Fibroblast of skin of scalp (primary cell): ENCODE measurements at regions not wholly inside any gene's neighbourhood (a gene's known extent, or its start where the extent isn't known, plus 50 kb on each side); places are given as distances from the start of the nearest gene placed in this dataset.
"Not testable (repeated sequence)": the region's sequence is repeated elsewhere in the genome, so short reads cannot be mapped to it uniquely, and the experiment has no call there.

Experiments
- DNase-seq: peaks from one replicate; pipeline ENCODE4 v3.0.0-alpha.2; 2013

DNA sequence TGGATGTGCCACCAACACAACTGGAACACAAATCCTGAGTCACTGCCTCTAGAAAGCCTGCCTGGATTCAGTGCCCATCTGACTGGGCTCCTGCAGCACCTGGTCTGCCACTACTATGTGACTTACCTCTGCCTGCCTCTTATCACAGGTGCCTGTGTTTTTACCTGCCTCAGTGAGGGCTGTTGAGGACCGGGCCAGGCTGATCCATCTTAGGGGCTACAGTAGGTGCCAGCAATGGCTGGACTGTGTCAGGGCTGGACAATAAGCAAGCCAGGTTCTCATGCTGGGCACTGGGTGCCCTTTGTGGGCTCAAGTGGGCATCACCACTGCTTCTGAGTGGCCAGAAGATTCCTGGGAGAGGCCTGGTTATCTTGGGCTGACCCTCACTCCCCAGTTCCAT lies 948.6 kb upstream of the TPTE start:
- not testable (repeated sequence) for DNase-seq

DNA sequence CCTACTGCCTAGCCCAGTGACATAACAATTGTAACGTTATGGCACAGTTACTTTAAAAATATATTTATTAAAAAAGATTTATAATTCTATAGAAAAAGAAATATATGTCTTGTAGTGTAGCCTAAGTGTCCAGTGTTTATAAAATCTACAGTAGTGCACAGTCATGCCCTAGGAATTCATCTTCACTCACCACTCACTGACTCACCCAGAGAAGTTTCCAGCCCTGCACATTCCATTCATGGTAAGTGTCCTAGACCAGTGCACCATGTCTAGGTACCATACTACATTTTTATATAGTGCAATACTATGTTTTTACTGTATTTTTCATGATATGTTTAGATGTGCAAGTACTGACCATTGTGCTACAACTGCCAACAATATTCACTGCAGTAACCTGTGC lies 947.9 kb upstream of the TPTE start:
- DNase-seq: not testable (repeated sequence)

DNA sequence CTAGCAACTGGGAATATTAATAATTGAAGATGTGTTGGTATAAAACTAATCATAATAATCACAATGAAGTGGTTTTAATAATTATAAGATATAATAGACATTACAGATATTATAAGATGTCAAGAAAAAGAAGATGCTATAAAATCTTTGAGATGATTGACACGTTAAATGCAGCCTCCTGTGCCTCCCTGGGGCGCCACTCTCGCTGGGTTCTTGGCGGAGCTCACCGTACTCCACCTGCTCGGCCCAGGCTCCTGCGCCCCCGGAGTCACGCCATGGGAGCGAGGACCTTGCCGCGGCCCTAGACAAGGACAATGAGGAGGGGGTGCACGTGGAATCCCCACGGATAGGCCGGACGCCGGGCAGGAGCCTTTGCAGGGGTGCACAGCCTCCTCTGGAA lies 942.1 kb upstream of the TPTE start:
- DNase-seq: not testable (repeated sequence)

DNA sequence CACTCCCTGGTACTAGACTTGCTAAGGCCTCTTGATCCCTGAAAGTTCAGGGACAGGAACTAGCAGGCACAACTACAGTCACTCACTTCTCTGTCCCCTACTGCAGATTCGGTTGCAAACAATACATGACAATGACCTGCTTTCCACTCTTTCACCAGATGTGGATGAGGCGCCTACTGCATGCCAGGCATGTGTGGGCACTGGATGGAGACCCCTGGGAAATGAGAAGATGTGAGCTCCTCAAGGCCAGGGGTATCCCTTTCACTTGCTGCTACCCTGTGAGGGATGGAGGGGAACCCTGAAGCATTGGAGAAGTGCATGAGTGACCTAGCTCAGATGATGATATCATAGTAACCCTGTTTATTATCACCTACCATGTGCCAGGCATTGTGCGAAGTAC lies 933.4 kb upstream of the TPTE start:
- DNase-seq: not testable (repeated sequence)

DNA sequence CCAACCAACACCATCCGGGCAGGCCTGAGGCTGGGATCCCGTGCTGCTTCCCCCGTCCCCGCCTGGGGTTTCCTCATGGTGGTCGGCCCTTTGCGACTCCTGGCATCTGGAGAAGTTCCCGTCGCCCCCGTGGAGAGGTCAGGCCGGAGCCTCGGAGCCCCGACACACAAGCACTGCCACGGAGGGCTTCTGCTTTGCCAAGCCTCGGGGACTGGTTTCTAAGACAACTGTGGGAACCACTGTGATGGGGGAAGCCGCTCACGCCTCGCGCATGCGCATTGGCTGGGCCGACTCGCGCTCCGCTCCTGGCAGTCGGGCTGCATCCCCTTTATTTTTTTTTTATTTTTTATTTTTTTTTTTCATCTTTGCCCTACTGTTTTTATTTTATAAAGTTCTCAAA lies 928.8 kb upstream of the TPTE start:
- not testable (repeated sequence) for DNase-seq

DNA sequence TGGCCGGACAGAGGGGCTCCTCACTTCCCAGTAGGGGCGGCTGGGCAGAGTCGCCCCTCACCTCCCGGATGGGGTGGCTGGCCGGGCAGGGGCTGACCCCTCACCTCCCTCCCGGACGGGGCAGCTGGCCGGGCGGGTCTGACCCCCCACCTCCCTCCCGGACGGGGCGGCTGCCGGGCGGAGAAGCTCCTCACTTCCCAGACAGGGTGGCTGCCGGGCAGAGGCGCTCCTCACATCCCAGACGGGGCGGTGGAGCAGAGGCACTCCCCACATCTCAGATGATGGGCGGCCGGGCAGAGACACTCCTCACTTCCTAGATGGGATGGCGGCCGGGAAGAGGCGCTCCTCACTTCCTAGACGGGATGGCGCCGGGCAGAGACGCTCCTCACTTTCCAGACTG lies 927.7 kb upstream of the TPTE start:
- DNase-seq: not testable (repeated sequence)

DNA sequence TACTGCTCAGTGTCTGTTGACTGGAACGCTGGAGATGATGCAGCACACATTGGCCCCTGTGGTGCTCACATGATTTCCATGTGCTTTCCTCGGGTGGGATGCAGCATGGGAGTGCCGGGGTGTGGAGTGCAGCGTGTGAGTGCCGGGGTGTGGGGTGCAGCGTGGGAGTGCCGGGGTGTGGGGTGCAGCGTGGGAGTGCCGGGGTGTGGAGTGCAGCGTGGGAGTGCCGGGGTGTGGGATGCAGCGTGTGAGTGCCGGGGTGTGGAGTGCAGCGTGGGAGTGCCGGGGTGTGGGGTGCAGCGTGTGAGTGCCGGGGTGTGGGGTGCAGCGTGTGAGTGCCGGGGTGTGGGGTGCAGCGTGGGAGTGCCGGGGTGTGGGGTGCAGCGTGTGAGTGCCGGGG lies 907.4 kb upstream of the TPTE start:
- DNase-seq: not testable (repeated sequence)

DNA sequence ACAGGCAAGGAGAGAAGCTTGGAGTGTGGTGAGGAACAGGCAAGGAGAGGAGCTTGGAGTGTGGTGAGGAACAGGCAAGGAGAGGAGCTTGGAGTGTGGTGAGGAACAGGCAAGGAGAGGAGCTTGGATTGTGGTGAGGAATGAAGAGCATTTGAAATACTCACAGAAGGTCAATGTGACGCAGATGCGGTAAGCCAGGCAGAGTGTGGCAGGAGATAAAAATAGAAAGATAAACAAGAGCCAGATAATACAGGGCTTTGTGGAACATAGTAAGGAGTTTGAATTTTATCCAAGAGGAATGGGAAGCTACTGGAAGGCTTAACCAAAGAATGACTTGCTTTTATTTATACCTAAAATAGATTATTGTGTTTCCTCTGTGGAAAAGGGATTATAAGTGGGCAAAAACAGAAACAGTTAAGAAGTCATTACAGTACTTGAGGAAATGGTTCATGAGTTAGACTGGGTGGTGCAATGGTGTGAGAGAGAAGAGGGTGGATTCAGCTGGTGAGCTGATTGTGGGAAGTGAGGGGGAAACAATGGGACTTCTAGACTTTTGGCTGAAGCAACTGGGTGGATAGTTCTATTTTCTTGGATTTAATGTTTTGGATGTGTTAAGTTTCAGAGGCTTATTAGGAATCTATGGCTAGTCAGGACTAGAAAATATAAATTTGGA lies 900.1 kb upstream of the TPTE start:
- not testable (repeated sequence) for DNase-seq

DNA sequence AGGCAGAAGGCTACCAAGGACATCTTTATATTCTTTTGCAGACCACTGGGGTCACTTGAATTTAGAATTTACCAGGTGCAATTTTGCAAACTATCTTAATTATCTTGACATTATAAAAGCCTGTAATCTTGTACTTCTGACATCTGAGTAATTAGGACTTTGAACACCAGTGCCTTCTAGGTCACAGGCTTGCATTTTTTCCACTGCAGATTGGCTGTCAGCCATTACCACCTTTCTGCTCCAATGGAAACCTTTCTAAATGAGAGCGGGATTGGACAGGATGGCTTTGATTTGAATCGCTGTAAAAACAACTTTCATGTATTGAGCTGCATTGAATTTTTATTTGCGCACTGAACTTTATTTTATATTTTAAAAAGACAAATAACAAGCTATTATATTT lies 893.3 kb upstream of the TPTE start:
- not testable (repeated sequence) for DNase-seq

DNA sequence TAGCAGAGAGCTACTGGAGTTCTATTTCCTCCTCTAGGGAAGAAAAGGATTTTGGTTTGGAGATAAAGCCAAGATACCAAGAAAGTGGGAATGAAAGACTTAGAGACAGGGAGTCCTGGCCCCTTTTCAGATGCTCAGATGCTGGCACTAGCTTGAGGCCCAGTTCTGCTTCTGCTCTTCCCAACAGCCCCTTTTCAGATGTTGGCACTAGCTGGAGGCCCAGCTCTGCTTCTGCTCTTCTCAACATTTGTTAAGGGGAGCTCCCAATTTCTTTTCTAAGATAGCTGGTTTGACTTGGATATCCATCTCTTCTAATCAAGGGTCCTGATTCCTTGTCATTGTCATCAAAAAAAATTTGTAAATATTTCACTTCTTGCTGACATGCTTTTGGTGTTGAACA lies 874.0 kb upstream of the TPTE start:
- DNase-seq: not testable (repeated sequence)

DNA sequence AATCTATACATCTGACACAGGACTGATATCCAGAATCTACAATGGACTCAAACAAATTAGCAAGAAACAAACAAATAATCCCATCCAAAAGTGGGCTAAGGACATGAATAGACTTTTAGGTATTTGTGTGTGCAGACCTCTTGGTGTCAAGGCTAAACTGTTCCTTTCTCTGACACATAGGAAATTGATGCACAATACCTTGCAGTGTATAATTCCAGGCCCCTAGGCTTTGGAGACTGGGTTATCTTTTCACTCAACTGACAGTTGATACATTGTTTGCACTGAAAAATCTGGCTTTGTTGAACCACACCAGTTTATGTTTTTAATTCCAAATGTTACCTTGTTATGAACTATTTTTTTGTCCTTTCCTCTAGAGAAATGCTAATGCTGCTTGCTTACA lies 873.1 kb upstream of the TPTE start:
- not testable (repeated sequence) for DNase-seq

DNA sequence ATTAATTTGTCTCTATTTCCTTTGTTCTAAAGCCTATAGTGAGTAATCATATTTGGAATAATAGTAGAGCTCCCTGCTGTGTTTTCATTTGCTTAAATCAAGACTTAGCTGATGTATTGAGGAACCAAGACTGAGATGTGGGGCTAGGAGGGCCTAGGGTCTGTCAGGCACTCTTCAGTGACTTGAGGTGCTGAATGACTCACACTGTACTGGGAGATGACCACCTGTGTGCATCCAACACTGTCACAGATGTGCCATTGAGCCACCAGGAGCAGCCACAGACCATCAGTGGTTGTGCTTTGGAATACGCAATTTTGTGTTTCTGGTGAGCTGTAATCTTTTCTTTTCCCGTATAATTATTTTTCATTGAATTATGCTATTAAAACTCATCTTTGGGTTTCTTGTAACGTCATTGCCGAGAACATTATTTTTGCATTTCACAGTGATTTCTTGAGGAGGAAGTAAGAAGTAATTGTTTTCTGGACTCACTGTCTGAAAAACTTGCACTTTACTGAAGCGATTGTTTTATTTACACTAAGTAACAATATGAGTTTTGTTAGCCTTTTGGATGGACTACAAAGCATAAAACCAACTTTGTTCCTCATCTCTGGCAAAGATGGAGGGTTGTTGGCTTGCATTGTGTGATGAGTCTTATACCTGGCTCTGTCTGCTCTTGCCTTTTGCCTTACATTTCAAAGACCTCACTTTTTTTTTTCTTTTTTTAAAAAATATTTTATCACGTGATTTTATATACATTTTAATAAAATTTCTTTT lies 872.2 kb upstream of the TPTE start:
- DNase-seq: not testable (repeated sequence)

DNA sequence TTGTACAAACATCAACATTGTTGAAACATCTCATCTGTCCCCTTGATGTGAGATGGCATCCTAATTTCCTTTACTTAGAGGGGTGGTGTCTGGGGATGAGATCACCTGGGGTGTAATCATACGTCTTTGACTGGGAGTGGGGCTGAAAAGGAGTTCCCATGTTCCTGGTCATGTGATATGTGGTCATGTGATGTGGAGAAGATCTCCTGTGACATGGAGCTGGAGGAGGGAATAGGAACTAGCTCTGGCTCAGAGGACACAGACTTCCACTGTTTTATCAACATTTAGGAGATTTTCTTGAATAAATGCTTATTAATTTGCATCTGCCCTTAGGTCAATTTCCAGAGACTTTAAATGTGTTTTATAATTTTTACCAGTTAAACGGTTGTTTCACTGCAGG lies 868.6 kb upstream of the TPTE start:
- not testable (repeated sequence) for DNase-seq

DNA sequence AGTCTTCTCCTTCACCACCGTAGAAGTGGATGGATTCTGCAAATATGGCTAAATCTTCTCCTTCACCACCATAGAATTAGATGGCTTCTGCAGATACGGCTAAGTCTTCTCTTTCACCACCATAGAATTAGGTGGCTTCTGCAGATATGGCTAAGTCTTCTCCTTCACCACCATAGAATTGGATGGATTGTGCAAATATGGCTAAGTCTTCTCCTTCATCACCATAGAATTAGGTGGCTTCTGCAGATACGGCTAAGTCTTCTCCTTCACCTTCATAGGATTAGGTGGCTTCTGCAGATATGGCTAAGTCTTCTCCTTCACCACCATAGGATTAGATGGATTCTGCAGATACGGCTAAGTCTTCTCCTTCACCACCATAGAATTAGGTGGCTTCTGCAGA lies 866.2 kb upstream of the TPTE start:
- not testable (repeated sequence) for DNase-seq

DNA sequence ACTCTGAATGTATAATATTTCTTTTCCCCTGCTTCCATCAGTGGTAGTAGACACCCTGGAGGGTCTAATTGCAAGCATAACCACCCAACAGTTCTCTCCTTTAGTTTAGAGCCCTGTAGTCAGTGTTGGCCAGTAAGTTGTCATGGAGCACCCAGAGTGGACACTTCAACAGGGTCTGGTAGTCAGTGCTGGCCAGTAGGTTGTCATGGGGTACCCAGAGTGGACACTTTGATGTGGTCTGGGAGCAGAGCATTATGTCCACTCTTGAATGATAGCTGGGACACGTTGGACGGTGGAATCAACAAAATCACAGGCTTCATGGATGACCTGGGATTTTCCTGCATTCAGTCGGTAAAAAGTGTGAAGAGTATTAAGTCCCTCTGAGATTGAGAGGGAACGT lies 864.9 kb upstream of the TPTE start:
- DNase-seq: not testable (repeated sequence)

DNA sequence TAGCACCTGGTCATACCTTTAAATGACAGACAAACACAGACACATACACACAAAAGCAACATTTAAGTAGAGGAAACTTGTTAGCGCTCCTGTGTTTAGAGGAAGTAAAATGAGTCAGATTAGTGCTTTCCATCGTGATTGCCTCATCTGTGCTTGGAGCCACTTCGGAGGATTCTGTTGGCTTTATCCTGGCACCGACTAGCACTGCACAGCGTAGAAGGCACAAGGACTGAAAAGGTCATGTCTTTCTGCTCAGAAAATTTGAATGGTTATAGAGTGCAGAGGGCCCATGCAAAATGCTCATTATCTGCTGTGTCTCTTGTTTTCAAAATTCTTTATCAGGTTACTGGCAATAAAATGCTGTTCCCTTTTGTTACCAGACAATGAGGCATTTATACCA lies 863.6 kb upstream of the TPTE start:
- not testable (repeated sequence) for DNase-seq

DNA sequence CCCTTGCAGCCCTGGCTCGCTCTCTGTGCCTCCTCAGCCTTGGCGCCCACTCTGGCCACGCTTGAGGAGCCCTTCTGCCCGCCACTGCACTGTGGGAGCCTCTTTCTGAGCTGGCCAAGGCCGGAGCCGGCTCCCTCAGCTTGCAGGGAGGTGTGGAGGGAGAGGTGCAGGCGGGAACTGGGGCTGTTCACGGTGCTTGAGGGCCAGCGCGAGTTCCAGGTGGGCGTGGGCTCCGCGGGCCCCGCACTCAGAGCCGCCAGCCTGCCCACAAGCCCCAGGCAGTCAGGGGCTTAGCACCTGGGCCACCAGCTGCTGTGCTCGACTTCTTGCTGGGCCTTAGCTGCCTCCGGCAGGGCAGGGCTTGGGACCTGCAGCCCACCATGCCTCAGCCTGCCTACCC lies 861.5 kb upstream of the TPTE start:
- not testable (repeated sequence) for DNase-seq

DNA sequence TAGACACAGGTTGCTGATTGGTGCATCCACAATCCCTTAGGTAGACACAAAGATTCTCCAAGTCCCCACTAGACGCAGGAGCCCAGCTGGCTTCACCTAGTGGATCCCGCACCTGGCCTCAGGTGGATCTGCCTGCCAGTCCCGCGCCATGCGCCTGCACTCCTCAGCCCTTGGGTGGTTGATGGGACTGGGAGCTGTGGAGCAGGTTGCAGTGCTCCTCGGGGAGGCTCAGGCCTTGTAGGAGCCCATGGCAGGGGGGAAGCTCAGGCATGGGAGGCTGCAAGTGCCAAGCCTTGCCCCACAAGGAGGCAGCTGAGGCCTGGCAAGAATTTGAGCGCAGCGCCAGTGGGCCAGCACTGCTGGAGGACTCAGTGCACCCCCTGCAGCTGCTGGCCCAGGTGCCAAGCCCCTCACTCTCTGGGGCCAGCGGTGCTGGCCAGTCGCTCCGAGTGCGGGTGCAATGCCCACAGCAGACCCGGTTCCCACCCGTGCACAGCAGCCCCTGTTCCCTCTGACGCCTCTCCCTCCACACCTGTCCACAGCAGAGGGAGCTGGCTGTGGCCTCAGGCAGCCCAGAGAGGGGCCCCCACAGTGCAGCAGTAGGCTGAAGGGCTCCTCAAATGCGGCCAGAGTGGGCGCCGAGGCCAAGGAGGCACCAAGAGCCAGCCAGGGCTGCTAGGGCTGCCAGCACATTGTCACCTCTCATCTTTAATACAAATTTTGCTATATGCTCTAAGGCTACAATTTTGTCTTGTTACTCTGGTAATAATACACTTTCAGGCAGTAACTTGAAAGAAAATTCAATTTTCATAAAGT lies 857.3 kb upstream of the TPTE start:
- DNase-seq: not testable (repeated sequence)

DNA sequence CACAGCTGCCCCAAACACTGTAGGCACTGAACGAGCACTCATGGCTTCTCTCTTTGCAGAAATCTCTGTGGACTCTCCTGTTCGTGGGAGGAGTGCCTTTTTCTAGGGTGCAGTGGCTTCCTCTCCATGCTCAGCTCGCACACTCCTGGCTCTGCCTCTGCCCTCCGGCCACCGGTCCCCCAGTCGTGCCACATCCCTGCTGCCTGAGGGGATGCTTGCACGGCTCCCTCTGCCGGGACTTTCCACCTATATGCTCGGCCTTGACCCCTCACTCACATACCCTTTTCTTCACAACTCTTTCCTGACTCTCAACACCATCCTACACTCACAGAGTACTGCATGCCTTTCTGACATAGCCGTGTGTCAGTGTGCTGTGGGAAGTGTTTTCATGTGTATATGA lies 845.6 kb upstream of the TPTE start:
- not testable (repeated sequence) for DNase-seq

DNA sequence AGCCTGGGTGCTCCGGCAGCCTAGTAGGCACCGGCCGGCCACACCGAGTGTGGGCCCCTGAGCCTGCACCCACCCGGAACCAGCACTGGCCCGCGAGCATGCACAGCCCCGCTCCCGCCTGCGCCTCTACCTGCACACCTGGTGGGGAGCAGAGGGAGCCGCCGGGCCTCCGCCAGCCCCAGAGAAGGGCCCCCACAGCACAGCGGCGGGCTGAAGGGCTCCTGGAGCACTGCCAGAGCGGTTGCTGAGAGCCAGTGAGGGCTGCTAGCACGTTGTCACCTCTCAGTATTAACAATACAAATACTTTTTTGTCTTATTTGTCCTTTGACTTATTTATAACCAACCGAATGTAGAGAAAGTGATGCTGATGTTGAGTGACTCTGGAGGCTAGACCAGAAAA lies 842.4 kb upstream of the TPTE start:
- DNase-seq: not testable (repeated sequence)

DNA sequence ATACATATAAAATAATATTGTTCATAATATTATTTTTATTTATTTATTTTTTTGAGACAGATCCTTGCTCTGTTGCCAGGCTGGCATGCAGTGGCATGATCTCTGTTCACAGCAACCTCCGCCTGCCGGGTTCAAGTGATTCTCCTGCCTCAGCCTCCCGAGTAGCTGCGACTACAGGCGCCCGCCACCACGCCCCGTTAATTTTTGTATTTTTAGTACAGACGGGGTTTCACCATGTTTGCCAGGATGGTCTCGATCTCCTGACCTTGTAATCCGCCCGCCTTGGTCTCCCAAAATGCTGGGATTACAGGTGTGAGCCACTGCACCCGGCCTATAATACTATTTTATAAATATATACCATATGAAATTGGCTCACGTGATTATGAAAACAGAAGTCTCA lies 832.4 kb upstream of the TPTE start:
- not testable (repeated sequence) for DNase-seq

DNA sequence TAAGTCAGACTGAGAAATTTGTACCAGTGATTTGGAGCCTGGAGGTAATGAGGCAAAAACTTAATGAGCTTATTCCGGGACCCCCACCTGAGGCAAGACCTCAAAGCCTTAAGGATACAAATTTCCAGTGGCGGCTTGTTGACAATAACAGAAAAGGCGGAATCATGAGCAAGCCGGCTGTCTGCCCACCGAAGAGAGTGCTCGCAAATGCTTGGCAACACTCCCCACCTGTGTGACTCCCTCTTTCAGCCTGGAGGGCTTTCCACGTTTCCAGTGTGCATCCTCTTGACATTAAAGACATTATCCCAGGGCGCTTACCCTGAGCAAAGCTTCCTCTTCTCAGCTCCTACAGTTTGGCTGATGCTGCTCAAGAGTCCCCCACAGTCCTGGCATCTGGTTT lies 830.4 kb upstream of the TPTE start:
- DNase-seq: not testable (repeated sequence)

DNA sequence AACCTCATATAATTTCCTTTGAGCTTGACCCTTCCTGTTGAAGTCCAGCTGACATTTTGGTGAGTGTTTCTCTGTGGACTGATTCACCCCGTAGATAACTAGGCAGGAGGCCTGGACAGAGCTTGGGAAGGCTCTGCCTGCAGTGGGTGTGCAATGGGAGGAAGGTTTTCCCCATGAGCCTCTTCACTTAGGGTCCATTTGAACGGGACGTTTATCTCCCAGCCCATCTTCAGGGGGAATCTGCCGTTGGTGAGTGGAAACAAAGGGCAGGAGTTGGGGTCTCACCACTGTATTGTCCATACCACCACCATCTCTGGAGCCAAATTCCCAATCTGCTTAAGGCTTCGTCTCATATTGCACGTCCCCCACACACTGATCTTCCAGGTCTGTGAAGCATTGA lies 825.6 kb upstream of the TPTE start:
- DNase-seq: not testable (repeated sequence)
